ENCODE measurements at regions not wholly inside any gene's neighbourhood (a gene's known extent, or its start where the extent isn't known, plus 50 kb on each side); places are given as distances from the start of the nearest gene placed in this dataset.

DNA sequence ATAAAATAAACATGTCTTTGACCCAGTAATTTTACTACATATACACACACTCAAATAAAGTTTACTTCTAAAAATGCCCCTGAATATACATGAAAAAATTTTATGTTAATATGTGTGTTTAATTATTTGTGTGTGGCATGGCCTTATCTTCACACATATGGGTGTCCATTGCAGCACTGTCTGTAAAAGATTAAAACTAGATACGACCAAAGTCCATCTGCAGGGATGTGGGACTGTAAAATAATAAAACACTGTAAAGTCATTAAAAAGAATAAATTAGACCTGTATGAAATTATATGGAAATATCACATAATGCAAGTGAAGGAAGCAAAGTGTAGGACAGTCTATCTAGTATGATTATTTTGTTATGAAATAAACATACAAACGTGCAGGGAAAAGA is 337.3 kb downstream of the RND3 start:
- TF ChIP-seq POLR2A (IDR thresholded peaks at IDR 0.05) (no peak), CTCF (IDR thresholded peaks at IDR 0.05) (no peak)
